OCI-LY1 (cell line): ENCODE measurements at regions not wholly inside any gene's neighbourhood (a gene's known extent, or its start where the extent isn't known, plus 50 kb on each side); places are given as distances from the start of the nearest gene placed in this dataset.

ENCODE experiments used
- EZH2 ChIP-seq: fragments of 200-600 bp; sonication (generic), shearing (Covaris generic); IDR thresholded peaks from 2 replicates; pipeline ENCODE4 v1.8.0; 2017; ENCODE audit warnings: borderline replicate concordance, mixed run types, mild to moderate bottlenecking, antibody characterized with exemption, low read length, moderate library complexity, mixed read lengths
- TF ChIP-seq, protein P1 (sequence below): fragments of 200-600 bp; sonication (generic), shearing (Covaris generic); IDR thresholded peaks from 2 replicates; pipeline ENCODE4 v1.5.1; 2017; ENCODE audit warnings: mild to moderate bottlenecking, antibody characterized with exemption, low read length, moderate library complexity, mixed read lengths

GRCh38 chr7:12764458-12764891 lies 77.0 kb downstream of the ARL4A start:
- no peak for TF ChIP-seq EZH2
- TF ChIP-seq, protein P1, sequence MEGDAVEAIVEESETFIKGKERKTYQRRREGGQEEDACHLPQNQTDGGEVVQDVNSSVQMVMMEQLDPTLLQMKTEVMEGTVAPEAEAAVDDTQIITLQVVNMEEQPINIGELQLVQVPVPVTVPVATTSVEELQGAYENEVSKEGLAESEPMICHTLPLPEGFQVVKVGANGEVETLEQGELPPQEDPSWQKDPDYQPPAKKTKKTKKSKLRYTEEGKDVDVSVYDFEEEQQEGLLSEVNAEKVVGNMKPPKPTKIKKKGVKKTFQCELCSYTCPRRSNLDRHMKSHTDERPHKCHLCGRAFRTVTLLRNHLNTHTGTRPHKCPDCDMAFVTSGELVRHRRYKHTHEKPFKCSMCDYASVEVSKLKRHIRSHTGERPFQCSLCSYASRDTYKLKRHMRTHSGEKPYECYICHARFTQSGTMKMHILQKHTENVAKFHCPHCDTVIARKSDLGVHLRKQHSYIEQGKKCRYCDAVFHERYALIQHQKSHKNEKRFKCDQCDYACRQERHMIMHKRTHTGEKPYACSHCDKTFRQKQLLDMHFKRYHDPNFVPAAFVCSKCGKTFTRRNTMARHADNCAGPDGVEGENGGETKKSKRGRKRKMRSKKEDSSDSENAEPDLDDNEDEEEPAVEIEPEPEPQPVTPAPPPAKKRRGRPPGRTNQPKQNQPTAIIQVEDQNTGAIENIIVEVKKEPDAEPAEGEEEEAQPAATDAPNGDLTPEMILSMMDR: no peak
